Cerebellar nuclear complex (tissue), 1 donor: ENCODE measurements at regions not wholly inside any gene's neighbourhood (a gene's known extent, or its start where the extent isn't known, plus 50 kb on each side); places are given as distances from the start of the nearest gene placed in this dataset.

Experiments
- DNase-seq, 2 experiments: peaks; one replicate each; lab custom pipeline; 2025; lab: John Stamatoyannopoulos, UW

DNA sequence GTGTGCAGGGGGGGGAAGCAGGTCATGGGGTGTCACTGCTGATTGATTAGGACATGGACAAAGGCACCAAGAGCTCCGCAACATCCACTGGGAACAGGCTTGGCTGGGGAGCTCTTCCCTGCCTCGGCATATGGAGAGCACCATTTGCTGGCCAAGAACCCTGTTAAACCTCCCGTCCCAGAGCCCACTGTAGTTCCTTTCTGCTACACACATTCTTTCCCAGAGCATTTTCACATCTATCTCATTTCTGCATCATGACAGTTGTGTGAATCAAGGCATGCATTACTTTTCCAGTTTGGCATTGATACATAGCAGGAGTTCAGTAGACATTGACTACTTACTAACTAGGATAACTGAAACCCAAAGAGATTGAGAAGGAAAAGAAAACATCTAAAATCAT lies 333.4 kb upstream of the B3GAT1 start:
- no peak for DNase-seq

DNA sequence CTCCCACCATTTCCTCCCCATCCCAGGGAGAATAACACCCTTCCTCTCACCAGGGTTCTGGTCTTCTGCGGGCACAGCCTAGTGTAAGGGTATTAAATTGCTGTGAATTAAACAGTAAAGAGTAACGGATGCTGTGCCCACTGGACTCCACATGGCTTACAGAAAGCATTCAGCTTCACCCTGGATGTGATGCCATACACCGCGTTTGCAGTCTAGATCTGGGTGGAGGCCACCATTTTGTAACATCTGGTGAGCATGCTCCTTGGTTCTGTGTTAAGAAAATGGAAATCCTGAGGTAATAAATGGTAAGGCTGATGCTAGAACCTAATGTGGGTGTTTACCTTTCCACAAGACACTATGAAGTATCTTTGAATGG lies 331.8 kb upstream of the B3GAT1 start:
- no peak for DNase-seq

DNA sequence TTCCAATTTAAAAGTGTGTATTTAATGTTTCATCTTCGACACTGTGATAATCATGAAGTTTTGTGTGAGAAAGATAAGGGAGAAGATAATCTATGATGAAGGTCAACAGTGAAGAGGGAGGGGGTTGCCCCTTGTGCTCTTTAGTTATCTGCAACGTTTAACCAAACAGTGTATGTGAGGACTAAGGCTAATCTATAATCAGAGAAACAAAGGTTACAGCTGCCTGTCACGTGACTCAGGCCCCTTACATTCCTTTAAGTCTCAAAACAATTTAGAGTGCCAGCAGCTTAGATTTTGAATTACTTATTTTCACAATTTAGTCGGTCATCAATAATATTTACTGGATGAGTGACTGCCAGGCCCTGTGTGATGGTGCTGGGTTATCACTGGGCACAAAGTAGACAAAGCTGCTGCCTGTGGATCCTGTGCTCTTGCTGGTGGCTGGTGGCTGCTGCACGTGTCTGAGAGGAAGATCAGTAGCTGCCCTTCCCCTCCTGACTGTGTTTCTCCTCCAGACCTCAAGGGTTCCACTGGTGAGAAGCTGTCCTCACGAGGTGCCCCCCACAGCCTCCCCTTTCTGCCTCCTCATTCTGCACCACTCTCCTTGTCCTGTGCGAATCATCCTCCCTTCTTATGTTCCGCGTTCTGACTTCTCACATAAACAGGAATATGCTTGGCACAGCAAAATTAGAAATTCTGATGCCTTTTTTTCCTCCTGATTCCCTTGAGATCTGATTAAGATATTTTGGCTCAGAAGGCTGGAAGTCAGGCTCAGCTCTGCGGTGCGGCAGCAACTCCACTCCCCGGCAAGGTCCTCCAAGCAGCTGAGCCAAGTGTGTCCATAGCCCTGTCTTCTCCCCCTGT lies 331.1 kb upstream of the B3GAT1 start:
- DNase-seq, result no peak

- no peak for DNase-seq
These were observed 330.2 kb upstream of the B3GAT1 start for GRCh38 chr11:134742224-134742612.

GRCh38 chr11:134741453-134742223 lies 329.6 kb upstream of the B3GAT1 start:
- no peak for DNase-seq

GRCh38 chr11:134740590-134741261 lies 328.7 kb upstream of the B3GAT1 start:
- DNase-seq, result no peak

DNA sequence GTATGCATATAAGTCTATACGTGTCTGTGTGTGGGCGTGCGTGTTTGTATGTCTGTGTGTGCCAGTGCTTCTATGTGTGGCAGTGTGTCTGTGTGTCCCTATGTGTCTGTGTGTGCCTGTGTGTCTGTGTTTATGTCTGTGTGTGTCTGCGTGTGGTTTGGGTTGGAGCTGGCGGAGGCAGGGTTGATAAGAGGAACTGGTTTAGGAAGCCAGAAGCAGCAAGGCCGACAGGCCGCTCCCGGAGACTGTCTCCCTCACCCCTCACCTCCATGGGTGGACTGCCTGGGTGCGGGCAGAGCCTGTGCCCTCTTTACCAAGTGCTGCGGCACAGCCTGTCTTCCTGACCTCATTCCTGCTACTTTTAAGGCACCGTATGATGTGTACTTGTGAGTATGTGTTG lies 327.1 kb upstream of the B3GAT1 start:
- DNase-seq, result no peak

- no peak for DNase-seq
These were observed 326.5 kb upstream of the B3GAT1 start for GRCh38 chr11:134738581-134738980.

- no peak for DNase-seq
These were observed 325.8 kb upstream of the B3GAT1 start for GRCh38 chr11:134737563-134738510.

GRCh38 chr11:134736251-134736947 lies 324.4 kb upstream of the B3GAT1 start:
- DNase-seq, result no peak

DNA sequence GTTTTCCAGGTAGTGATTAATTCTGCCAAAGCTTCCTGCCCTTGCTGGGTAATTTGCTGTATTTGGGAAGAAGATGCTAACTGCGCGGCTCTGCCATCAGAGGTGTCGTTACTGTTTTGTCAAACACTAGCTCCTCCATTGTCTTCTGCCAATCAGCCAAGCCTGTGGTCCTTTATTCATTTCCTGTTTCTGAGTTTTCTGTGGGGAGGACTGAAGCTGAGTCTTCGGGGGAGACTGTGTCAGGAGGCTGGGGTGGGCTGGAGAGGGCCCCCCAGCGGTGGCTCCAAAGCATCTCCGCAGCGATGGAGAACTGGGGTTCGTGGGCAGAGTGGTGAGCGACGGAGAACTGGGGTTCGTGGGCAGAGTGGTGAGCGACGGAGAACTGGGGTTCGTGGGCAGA lies 322.9 kb upstream of the B3GAT1 start:
- DNase-seq, result no peak

GRCh38 chr11:134734141-134734845 lies 322.3 kb upstream of the B3GAT1 start:
- no peak for DNase-seq

DNA sequence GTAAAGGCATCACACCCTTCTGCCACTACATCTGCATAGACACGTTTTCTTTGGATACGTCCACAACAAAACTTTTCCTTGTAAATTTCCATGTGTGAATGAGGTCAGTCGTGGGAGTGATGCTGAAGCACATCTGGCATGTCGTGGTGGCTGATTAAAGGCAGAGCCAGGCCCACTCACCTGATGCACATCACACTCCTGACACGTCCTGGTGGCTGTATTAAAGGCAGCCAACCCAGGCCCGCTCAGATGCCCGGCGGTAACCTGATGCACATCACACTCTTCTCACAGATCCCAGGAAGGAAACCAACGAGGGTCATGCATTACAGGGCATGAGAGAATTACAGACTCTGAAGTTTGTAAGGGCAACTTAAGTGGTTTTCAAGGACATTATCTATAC lies 321.6 kb upstream of the B3GAT1 start:
- no peak for DNase-seq

- DNase-seq, result no peak
These were observed 319.3 kb upstream of the B3GAT1 start for GRCh38 chr11:134731213-134731961.

- no peak for DNase-seq
These were observed 318.6 kb upstream of the B3GAT1 start for GRCh38 chr11:134730561-134731212.

DNA sequence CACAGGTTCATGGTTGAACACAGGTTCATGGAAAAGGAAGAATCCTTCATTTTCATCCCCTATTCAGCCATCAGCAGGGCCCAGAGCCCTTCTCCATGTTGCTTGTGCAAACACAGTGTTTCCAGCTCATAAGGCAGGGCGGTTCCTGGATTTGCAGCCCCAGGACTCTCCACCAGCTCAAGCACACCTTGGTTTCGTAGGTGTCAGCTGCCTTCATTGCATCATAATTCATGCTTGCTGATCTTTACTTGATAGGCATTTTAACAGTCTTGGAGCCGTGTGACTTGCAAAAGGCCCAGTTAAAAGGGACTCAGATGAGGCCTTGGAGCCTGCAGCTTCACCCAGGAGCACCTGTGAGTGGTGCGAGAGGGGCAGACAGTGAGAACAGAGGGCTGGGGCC lies 318.1 kb upstream of the B3GAT1 start:
- DNase-seq, result no peak

GRCh38 chr11:134728186-134728585 lies 316.1 kb upstream of the B3GAT1 start:
- no peak for DNase-seq

DNA sequence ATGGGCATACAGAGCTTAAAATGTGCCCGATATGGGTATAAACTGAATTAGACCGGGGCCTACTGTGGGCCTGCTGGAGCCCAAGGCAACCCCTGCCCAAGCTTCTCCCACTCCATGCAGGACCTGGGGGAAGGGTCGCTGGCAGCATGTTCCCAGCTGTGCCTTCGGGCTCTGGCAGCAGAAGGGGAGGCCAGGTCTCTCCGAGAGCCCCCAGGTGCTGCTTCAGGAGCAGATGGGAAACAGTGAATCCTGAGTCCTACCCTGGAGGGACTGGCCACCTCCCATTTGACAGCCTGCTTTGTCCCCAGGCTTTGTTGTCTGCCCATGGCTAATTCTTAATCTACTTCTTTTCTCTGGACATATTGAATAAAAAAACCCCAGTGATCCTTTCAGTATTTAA lies 315.6 kb upstream of the B3GAT1 start:
- no peak for DNase-seq

DNA sequence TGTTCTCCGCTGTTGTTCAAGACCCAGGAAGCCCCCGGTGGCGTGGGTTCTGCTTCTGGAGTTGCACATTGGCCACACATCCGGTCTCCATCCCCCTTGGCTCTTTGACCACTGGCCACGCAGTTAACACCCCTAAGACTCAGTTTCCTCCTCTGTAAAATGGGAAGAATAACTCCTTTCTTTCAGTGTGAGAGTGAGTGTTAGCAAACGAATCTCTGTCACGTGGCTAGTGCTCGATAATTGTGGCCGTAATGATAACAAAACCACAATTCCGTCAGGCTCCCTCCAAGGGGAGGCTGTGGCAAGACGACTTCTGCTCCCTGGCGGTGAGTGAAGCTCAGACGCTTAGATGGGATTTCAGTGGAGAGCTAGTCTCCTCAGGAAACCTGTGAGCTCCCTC lies 315.2 kb upstream of the B3GAT1 start:
- no peak for DNase-seq
